Stimulated activated CD4-positive, alpha-beta T cell treated with anti-CD3 and anti-CD28 coated beads, Interleukin-4, amount 100 ng/mL, for 1 hour (primary cell): ENCODE measurements at regions not wholly inside any gene's neighbourhood (a gene's known extent, or its start where the extent isn't known, plus 50 kb on each side); places are given as distances from the start of the nearest gene placed in this dataset.
"Not testable (repeated sequence)": the region's sequence is repeated elsewhere in the genome, so short reads cannot be mapped to it uniquely, and the experiment has no call there.

Experiments
- DNase-seq: peaks from one replicate; pipeline ENCODE4 v3.0.0-alpha.2; 2020

- DNase-seq, result no peak
Measured at GRCh38 chr21:18725653-18726052, 322.1 kb upstream of the TMPRSS15 start.

GRCh38 chr21:18741954-18742353 lies 338.4 kb upstream of the TMPRSS15 start:
- DNase-seq, result no peak

- no peak for DNase-seq
Measured at GRCh38 chr21:18743531-18743930, 339.9 kb upstream of the TMPRSS15 start.

GRCh38 chr21:18744840-18745239 lies 341.3 kb upstream of the TMPRSS15 start:
- no peak for DNase-seq

- not testable (repeated sequence) for DNase-seq
Measured at GRCh38 chr21:18752894-18753293, 349.3 kb upstream of the TMPRSS15 start.

- not testable (repeated sequence) for DNase-seq
Measured at GRCh38 chr21:18756272-18756671, 352.7 kb upstream of the TMPRSS15 start.

- no peak for DNase-seq
Measured at GRCh38 chr21:18759267-18759666, 355.7 kb upstream of the TMPRSS15 start.

- no peak for DNase-seq
Measured at GRCh38 chr21:18759751-18760161, 356.2 kb upstream of the TMPRSS15 start.

GRCh38 chr21:18760247-18760646 lies 356.7 kb upstream of the TMPRSS15 start:
- DNase-seq, result no peak

GRCh38 chr21:18764720-18765119 lies 361.1 kb upstream of the TMPRSS15 start:
- DNase-seq, result no peak

GRCh38 chr21:18769599-18769998 lies 366.0 kb upstream of the TMPRSS15 start:
- DNase-seq, result no peak

- no peak for DNase-seq
Measured at GRCh38 chr21:18771845-18772380, 368.3 kb upstream of the TMPRSS15 start.

GRCh38 chr21:18772404-18772803 lies 368.8 kb upstream of the TMPRSS15 start:
- no peak for DNase-seq

- DNase-seq, result no peak
Measured at GRCh38 chr21:18772897-18773296, 369.3 kb upstream of the TMPRSS15 start.

- DNase-seq, result no peak
Measured at GRCh38 chr21:18776936-18777335, 373.4 kb upstream of the TMPRSS15 start.

- no peak for DNase-seq
Measured at GRCh38 chr21:18782721-18783120, 379.1 kb upstream of the TMPRSS15 start.

- no peak for DNase-seq
Measured at GRCh38 chr21:18801468-18801867, 397.9 kb upstream of the TMPRSS15 start.

GRCh38 chr21:18803624-18804023 lies 400.0 kb upstream of the TMPRSS15 start:
- DNase-seq, result no peak

- DNase-seq, result no peak
Measured at GRCh38 chr21:18810136-18810535, 406.6 kb upstream of the TMPRSS15 start.

GRCh38 chr21:18812308-18812707 lies 408.7 kb upstream of the TMPRSS15 start:
- DNase-seq, result no peak

GRCh38 chr21:18819507-18819906 lies 415.9 kb upstream of the TMPRSS15 start:
- DNase-seq, result no peak

GRCh38 chr21:18826562-18826961 lies 423.0 kb upstream of the TMPRSS15 start:
- DNase-seq, result no peak

- DNase-seq, result no peak
Measured at GRCh38 chr21:18831942-18832676, 428.5 kb upstream of the TMPRSS15 start.

- DNase-seq, result no peak
Measured at GRCh38 chr21:18832950-18833349, 429.4 kb upstream of the TMPRSS15 start.

- not testable (repeated sequence) for DNase-seq
Measured at GRCh38 chr21:18834121-18834520, 430.5 kb upstream of the TMPRSS15 start.
